Right renal pelvis (tissue), 4 donors: ENCODE measurements at regions not wholly inside any gene's neighbourhood (a gene's known extent, or its start where the extent isn't known, plus 50 kb on each side); places are given as distances from the start of the nearest gene placed in this dataset.

ENCODE experiments used
- DNase-seq, 4 donors: peaks; one replicate each; pipeline ENCODE4 v3.0.0-alpha.2; 2013; ENCODE audit warnings: low read depth in 4 of 4, low spot score in 3 of 4, missing footprints in 1 of 4

DNA sequence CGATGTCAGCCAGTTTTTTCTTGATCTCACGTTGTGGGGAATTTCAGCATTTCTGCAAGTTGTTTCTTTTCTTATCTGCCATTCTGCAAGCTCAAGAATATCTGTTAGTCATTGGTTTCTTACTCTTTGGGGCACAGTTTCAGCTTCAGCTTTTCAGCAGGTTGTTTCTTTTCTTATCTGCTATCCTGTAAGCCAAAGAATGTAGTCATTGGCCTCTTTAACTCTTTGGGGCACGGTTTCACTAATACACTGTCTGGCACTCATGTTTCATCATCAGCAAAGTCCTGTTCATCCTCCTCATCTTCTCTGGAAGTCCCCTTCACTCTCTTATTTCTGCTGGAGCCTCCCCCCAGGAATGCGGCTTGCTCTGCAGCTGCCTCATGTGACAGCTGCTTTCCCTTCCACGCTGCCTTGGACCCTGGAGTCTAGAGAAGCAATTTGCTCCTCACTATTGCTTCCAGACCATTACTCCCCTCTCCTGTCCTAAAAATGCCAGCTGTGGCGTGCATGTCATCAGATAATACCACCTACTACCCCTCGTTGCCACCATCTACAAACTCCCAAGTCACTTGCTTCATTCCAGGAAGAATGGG lies 67.0 kb upstream of the CACNA1E start:
- no peak for DNase-seq

DNA sequence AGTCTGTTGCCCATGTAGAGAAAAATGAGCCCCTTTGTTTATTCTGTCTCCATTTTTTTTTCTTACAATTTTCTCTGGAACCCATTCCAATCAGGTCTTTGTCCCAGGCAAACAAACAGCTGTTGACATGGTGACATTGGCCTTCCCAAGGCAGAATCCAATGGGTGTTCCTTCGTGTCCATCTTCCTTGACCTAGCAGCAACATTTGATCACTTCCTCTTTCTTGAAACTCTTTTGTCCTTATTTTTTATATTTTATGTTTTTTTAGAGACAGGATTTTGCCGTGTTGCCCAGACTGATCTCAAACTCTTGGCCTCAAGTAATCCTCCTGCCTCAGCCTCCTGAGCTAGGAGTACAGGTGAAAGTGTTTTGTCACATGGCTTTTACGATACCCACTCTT lies 65.4 kb upstream of the CACNA1E start:
- no peak for DNase-seq

DNA sequence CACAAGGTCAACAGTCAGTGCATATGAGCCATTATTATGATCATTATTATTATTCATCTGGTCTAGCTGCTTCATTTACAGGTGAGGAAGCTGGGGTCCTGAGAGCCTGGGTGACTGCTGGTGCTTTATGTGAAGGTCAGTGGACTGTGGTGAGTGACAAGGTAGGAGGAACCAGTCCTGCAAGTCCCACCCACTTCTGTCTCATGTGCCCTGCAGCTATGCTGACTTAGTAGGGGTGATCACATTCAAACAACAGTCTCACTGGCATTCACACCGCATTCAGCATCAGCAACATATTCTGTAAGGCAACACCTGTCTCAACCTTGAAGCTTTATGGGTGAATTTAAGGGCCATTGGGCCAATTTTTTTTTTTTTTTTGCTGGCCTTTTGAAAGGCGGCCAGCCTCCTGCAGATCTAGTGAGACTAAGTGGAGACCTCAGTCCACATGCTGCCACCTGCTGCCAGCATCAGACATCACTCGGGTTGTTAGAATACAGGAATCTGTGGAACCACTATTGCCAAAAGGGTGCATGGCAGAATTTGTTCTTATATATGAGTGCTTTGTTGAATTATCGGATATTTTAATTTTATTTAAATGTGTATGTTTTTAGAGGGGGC lies 59.9 kb upstream of the CACNA1E start:
- DNase-seq, result peak in 2 of 4 donors; percentile 5 to 28

DNA sequence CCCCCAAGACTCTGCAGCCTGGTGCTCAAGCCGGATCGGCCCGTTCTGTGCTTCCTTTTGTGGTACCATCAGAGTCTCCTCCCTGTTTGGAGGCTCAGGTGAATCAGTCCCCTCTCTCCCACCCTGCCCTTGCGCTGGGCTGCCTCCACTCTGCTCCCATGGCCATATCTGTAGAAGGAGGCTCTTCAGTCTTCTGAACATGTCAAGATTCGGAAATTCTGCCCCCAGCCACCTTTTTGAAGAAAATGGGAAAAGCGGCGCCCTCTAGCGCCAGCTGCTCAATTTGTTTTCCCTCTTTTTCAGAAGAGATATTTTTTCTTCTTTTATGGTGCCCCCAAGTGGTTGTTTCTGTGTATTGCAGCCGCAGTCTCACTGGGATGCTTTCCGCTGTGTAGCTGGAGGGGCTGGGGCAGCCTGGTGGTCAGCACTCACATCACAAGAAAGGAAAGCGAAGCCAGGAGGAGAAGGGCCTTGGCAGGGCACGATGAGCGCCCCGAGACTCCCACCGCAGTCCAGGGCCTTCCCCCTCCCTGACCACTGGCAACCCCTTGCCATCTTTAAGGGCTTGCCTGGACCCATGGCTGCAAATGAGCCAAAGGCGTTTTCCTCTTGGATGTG lies 58.4 kb upstream of the CACNA1E start:
- peak; percentile 68 to 74 (median 72) for DNase-seq

- no peak for DNase-seq
Observed at GRCh38 chr1:181425566-181425965, 57.8 kb upstream of the CACNA1E start.

- no peak for DNase-seq
Observed at GRCh38 chr1:181429462-181429861, 53.9 kb upstream of the CACNA1E start.

- no peak for DNase-seq
Observed at GRCh38 chr1:181430015-181430885, 53.1 kb upstream of the CACNA1E start.
